Kidney epithelial cell (primary cell): ENCODE measurements at regions not wholly inside any gene's neighbourhood (a gene's known extent, or its start where the extent isn't known, plus 50 kb on each side); places are given as distances from the start of the nearest gene placed in this dataset.

Source experiments
- DNase-seq: peaks from one replicate; pipeline ENCODE4 v3.0.0-alpha.2; 2010; ENCODE audit warnings: low read depth
- H3K27me3 ChIP-seq: 2 replicates; pipeline ENCODE4 v1.6.0; 2011; ENCODE audit warnings: low read length; ENCODE audit not compliant: control insufficient read depth, insufficient read depth
- H3K36me3 ChIP-seq: 2 replicates; pipeline ENCODE4 v1.5.1; 2011; ENCODE audit warnings: low read length; ENCODE audit not compliant: control insufficient read depth, insufficient read depth
- H3K4me3 ChIP-seq: 2 replicates; pipeline ENCODE4 v1.5.1; 2011; ENCODE audit warnings: low read depth, mild to moderate bottlenecking, control low read depth, low read length
- TF ChIP-seq, protein P1 (sequence below): IDR thresholded peaks from 2 replicates; pipeline ENCODE4 v1.5.1; 2011; ENCODE audit warnings: mild to moderate bottlenecking, moderate library complexity, low read length, control low read depth, inconsistent platforms; ENCODE audit not compliant: insufficient read depth, poor library complexity, severe bottlenecking

DNA sequence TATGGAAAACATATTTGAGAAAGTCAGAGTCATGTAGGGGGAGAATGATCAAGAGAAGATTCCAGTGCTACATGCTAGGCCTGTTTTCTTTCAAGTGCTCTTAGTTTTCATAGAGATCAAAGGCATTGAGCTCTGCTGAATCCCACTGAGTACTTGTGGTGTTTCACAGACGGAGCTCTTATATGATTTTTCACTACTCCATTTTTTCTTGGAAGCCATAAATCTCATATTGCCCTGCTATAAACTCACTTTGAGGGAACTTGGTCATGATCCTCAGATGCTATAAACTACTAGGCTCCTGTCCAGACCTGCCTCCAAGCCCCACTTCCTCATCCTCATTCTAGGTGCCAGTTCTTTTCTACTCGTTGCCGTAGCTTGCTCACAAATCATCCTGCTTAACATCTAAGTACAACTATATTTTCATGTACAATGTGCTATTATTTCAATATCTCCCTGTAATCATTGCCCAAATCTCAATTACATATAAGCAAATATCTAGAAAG lies 180.8 kb upstream of the CCDC179 start:
- TF ChIP-seq, protein P1, sequence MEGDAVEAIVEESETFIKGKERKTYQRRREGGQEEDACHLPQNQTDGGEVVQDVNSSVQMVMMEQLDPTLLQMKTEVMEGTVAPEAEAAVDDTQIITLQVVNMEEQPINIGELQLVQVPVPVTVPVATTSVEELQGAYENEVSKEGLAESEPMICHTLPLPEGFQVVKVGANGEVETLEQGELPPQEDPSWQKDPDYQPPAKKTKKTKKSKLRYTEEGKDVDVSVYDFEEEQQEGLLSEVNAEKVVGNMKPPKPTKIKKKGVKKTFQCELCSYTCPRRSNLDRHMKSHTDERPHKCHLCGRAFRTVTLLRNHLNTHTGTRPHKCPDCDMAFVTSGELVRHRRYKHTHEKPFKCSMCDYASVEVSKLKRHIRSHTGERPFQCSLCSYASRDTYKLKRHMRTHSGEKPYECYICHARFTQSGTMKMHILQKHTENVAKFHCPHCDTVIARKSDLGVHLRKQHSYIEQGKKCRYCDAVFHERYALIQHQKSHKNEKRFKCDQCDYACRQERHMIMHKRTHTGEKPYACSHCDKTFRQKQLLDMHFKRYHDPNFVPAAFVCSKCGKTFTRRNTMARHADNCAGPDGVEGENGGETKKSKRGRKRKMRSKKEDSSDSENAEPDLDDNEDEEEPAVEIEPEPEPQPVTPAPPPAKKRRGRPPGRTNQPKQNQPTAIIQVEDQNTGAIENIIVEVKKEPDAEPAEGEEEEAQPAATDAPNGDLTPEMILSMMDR: no peak
- Histone ChIP-seq H3K4me3 (no peak overlapping the region), H3K27me3 (no peaks in the 10 kb centered on the region), H3K36me3 (no peaks in the 10 kb centered on the region)
- no peak for DNase-seq

DNA sequence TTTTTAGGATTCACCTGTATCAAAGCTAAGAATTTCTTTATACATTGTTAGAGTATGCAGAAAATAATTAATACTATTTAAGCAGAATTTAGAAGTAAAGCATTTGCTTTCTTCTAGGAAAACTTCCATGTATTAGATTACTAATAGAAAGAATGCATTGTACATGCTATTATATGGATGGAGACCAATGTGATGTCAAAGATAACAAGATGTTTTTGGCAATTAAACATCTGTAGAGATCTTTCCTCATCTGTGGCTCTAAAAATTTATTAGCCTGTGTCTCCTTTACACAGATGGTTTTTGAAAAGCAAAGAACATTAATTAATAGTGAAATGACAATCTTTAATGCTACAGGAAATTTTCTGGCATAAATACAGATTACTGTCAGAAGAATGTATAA lies 198.4 kb upstream of the CCDC179 start:
- TF ChIP-seq, protein P1: no peak
- no peaks in the 10 kb centered on the region for H3K27me3 ChIP-seq
- H3K4me3 ChIP-seq: no peak overlapping the region
- DNase-seq: no peak
- H3K36me3 ChIP-seq: no peaks in the 10 kb centered on the region

DNA sequence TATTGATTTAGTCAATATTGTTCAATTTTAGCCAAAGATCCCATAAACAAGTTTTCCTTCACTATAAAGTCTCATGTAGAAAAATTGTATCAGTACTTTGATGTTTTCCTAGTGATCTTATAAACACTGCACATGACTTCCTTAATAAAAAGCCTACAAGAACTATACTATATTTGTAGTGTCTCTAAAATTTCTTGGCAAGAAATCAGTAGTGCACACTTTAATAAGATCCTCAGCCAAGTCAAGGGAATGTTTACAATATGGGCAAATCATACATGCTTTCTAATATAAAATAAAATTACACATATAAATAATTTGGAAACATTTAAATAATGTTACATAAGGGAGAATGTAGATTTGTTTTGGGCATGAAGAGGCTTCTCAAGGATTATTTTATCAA lies 203.0 kb upstream of the CCDC179 start:
- Histone ChIP-seq H3K27me3 (no peaks in the 10 kb centered on the region), H3K36me3 (no peaks in the 10 kb centered on the region), H3K4me3 (no peak overlapping the region)
- TF ChIP-seq, protein P1: no peak
- no peak for DNase-seq

DNA sequence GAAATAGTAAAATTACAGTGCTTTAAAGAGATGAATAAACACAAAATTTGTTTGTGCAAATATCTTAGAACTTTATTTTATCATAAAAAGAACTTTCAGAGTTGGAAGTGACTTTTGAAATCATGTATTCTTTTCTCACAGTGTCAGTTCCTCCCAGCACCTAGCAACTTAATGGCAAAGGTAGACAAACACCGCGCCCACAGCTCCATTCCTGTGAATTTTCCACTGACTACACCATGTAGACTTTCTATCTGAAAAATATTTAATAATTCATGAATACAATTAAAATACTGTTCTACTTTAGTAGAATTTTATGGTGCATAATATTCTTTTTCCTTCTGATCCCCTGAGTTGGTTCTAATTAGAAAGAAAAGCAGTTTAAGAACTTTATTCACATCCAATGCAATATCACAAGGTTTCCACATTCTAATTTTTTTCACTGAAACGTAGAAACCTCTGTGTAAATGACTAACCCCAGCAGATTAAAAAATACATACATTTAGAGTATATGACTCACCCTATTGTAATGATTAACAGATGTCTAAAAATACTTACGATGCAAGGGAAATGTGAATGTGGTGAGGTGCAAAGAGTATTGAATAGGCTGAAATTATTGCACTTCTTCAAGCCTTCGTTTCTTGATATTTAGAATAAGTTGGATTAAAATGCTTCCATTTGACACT lies 218.2 kb upstream of the CCDC179 start:
- TF ChIP-seq, protein P1: no peak
- no peak for DNase-seq
- Histone ChIP-seq H3K36me3 (no peaks in the 10 kb centered on the region), H3K27me3 (no peaks in the 10 kb centered on the region), H3K4me3 (no peak overlapping the region)

DNA sequence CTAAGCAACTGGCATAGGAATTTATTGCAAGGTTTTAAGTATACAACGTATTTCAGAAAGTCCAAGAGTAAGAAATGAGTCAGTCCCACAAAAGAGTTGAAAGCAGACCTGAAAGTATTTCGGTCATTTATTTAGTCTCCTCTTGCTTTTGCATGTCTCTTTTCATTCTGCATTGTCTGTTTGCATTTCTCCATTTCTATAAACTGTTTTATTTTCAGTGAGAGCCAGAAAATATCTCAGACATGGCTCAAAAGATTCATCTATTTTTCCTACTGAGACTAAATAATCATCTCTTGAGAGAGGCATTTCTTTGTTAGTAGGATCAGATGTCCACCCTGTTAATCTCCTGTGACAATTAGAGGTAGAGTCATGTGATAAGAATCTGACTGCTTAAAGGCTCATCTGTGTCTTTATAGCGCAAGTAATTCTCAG lies 219.1 kb upstream of the CCDC179 start:
- TF ChIP-seq, protein P1: no peak
- DNase-seq: no peak
- no peaks in the 10 kb centered on the region for H3K27me3 ChIP-seq
- H3K4me3 ChIP-seq: no peak overlapping the region
- H3K36me3 ChIP-seq: no peaks in the 10 kb centered on the region

DNA sequence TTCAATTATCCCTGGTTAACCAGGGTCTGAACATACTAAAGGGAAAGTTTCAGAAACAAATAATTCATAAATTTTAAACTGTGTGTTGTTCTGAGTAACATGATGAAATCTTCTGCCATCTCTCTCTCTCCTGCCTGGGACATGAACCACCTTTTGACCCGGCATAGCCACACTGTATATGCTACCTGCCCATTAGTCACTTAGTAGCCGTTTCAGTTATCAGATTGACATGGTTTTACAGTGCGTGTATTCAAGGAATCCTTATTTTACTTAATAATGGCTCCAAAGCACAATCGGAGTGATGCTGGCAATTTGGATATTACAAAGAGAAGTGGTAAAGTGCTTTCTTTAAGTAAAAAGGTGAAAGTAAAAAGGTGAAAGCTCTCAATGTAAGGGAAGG lies 227.1 kb upstream of the CCDC179 start:
- no peaks in the 10 kb centered on the region for H3K27me3 ChIP-seq
- TF ChIP-seq, protein P1: no peak
- no peak overlapping the region for H3K4me3 ChIP-seq
- no peak for DNase-seq
- no peaks in the 10 kb centered on the region for H3K36me3 ChIP-seq
